EL (cell line): ENCODE measurements at regions not wholly inside any gene's neighbourhood (a gene's known extent, or its start where the extent isn't known, plus 50 kb on each side); places are given as distances from the start of the nearest gene placed in this dataset.

Source experiments
- DNase-seq: peaks from one replicate; pipeline ENCODE4 v3.0.0-alpha.2; 2016

DNA sequence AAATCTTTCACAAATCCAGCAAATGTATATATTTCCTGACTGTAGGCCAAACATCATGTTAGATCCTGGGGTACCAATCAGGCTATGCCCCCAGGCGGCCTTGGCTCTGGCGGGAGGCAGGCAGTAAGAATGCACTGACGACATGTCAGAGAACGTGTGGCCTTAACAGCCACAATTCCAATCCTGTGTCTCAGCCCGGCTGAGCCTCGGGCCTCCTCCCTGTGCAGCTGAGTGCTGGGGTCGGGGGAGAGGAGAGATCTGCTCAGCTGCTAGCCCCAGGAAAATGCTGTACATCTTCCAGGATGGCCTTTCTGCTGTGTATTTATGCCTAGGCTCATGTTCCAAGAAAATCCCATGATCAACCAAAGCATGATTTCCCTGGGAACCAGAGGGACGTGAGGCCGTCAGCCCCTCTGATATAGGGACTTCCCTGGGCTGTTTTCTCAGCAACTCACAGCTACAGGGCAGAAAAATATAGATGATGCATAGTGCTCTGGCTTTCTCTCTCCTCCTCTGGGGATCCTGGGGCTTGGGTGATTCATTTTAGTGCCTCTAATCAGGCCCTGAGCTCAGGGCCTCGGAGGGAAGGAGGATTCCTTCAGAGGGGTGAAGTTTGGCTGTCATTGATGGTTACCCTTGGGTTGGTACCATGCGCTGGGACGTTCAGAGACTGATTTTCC is 604.0 kb downstream of the HS3ST4 start:
- DNase-seq, result no peak

DNA sequence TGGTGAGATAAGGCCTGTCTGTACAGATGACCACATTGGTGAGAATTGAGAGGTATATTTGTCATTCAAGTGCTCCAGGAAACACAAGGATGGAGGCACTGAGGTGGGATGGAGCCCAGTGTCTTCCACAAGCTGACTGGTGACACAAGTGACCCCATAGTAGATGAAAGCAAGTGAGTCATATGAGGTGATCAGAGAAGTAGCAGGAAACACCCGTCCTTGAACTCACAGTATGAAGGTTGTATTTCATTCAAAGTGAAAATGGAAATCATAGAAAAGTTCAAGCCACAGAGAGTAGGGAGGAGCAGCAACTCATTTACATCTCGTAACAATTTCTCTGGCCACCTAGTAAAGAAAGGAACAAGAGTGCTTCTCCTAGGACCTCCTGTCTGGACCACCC is 609.8 kb downstream of the HS3ST4 start:
- no peak for DNase-seq

DNA sequence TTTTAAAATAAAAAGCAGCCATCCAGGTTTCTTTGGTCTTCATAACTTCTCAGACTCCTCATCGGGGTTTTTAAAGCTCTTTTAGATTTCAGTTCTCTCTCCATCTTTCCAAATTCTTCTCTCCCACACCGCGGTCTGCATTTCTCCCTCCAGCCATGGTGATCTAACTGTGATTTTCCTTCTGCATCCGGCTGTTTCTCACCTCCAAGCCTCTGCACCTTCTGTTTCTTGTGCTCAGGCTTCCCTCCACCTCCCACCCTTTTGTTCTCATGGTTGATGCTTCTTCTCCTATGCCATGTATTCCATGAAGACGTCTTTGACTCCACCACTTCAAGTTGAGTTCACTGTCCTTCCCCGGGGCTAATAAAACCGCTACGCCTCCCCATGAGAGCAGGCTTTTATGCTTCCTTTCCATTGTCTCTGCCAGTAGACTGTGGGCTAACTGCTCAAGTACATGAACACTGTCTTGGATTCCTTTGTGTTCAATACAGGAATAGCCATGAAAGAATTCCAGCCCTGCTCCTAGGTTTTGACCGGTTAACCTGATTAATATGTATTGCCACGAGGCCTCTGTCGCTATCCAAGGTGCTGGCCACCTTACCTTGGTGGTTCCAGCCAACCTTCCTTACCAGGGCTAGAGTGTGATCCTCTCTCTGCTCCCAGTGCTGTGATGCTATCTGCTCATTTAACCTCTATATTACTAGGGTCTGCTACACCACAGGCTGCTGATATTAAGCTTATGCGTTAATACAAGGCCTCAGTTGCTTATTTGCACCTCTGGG is 625.1 kb downstream of the HS3ST4 start:
- DNase-seq, result no peak

- no peak for DNase-seq
These were observed 626.1 kb downstream of the HS3ST4 start for GRCh38 chr16:26317885-26318284.

DNA sequence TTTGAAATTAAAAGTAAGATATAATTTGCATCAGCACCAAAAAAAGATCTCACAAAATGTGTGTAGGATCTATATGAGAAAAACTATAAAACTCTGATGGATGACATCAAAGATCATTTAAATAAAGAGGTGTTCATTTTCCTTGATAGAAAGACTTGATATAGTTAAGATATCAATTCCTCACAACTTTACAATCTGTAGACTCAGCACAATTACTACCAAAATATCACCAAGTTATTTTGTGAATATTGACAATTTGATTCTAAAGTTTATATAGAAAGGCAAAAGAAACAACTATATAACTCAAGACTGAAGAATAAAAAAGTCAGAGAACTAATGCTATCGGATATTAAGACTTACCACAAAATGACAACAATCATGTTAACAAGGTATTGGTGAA is 638.9 kb downstream of the HS3ST4 start:
- no peak for DNase-seq

- no peak for DNase-seq
These were observed 642.7 kb downstream of the HS3ST4 start for GRCh38 chr16:26334218-26335111.

DNA sequence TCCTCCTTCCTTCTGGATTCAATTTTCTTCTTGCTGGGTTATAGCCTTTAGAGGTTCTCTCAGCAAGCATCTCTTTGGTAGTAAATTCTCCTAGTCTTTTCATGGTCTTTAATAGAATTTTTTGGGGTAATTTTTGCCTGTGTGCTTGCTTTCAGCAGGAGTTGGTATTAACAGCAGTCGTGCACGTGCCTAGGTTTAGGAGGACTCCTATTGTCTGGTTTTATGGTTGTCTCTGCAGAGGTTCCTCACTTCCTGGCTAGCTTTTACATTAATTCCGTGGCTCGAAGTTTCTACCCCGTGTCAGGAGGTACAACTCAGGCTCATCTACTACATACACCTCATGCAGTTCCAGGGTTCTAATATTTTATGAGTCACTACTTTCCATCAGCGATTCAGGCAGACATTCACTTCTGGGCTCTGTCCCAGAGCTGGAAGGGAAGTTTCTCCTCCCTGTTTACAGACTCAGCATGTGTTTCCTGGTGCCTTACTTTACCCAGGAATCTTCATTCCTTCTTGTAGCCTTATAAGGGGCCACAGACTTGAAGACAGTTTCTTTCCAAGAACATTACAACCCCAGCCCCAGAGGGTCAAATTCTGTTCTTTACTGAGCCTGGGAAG is 643.6 kb downstream of the HS3ST4 start:
- no peak for DNase-seq

GRCh38 chr16:26342621-26343020 is 650.9 kb downstream of the HS3ST4 start:
- DNase-seq, result no peak

DNA sequence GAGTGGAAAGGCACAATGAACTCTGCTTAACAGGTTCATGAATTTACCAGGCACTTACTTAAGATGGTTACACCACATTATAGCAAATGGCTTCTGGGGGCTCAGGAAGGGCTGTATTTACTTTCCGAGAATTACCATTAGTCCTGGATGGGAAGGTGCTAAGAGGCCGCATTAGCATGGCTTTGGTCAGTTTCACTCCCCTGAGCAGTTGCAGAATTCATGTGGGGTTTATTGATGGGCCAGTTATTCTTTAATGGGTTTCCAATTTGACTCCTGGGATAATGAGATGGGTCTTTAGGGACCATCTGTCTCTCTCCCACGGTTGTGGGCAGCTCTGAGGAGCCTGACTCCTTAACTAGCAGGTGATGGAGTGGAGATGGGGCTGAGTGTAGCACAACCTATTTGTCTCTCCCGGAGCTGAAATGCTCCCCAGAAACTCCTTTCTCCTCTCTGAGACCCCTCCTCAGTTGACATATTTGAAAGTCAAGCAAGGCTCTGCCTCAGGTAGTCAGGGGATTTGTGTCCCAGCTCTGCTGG is 652.5 kb downstream of the HS3ST4 start:
- DNase-seq, result no peak

GRCh38 chr16:26344976-26345375 is 653.2 kb downstream of the HS3ST4 start:
- DNase-seq, result no peak

GRCh38 chr16:26345966-26346365 is 654.2 kb downstream of the HS3ST4 start:
- DNase-seq, result no peak

- no peak for DNase-seq
These were observed 656.3 kb downstream of the HS3ST4 start for GRCh38 chr16:26348095-26348494.

GRCh38 chr16:26360867-26361266 is 669.1 kb downstream of the HS3ST4 start:
- no peak for DNase-seq

GRCh38 chr16:26363581-26363980 is 671.8 kb downstream of the HS3ST4 start:
- DNase-seq, result no peak

DNA sequence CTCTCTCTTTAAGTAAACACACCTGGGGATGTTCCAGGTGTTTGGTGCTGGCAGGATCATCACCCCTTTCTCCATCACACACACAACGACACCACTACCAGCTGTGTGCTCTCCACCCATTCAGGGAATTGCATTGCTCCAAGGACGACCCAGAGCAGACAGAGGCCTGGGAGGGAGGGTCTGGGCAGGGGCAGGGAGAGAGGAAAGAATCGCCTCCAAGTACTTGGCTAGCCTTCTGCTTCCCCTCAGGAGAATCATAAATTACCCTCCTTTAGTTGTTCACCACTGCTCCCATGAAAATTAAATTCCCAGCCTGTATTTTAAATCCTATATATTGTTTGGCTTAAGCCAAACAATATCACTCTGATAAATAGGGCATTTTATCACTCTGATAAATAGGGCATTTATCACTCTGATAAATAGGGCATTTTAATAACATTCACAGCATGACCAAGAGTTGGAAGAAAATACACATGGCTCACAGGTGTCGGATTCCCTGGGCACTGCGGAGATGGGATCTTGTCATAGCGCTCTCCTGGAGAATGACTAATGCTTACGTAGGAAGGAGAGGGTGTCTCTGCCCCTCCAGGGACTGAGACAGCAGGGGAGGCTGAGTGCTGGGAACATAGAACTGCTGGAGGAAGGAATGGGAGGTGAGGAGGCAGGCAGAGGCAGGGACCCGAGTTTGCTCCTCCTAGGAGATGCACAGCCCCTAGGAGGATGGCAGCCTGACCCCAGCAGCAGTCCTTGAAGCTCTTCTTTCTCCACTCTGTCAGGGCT is 673.6 kb downstream of the HS3ST4 start:
- no peak for DNase-seq

DNA sequence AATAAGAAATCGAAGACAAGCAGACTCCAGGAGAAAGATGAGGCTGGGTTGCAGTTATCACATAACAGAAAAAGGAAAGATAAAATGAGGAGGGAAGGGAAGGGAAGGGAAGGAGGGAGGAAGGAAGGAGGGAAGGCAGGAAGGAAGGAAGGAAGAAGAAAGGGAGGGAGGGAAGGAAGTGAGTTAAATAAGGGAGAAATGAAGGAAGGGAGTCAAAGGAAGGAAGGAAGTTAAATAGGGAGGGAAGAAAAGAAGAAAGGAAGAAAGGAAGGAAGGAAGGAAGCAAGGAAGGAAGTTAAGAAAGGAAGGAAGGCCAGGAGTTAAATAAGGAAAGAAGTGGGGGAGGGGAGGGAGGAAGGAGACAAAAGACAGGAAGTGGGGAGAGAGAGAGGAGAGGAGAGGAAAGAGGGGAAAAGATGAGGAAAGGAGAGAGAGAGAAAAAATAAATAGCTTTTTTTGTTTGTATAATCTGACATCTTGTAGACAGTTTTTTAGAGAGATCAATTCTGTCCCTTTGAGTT is 679.6 kb downstream of the HS3ST4 start:
- DNase-seq, result no peak

- no peak for DNase-seq
These were observed 682.6 kb downstream of the HS3ST4 start for GRCh38 chr16:26374279-26374925.

GRCh38 chr16:26382586-26382985 is 684.1 kb upstream of the C16orf82 start:
- no peak for DNase-seq

DNA sequence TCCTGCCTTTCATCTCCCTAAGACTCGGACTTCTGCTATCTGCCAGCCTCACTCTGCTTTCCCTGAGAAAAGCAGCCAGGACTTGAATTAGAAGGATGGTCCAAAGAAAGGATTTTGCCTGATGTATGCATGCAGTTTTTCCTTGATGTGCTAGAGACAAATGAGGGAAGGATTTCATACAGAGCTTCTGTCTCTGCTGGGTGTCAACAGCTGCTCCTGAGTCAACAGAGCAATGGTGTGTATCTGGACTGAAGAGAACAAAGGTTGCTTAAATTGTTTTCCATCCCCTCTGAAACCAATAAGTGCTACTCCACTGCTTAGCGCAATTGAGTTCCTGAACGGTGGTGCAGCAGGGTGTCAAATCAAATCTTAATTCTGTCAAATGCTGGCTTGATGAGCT is 680.6 kb upstream of the C16orf82 start:
- no peak for DNase-seq

- DNase-seq, result no peak
These were observed 674.9 kb upstream of the C16orf82 start for GRCh38 chr16:26391833-26392232.

GRCh38 chr16:26394409-26394808 is 672.3 kb upstream of the C16orf82 start:
- no peak for DNase-seq
